NCI-H524 (cell line): ENCODE measurements at regions not wholly inside any gene's neighbourhood (a gene's known extent, or its start where the extent isn't known, plus 50 kb on each side); places are given as distances from the start of the nearest gene placed in this dataset.

Experiments
- DNase-seq, 2 experiments: peaks; one replicate each; lab custom pipeline; 2025; lab: John Stamatoyannopoulos, UW

- no peak for DNase-seq
Observed at GRCh38 chr13:89812856-89813255, 1534.6 kb upstream of the MIR17HG start.

- no peak for DNase-seq
Observed at GRCh38 chr13:89816404-89816803, 1531.1 kb upstream of the MIR17HG start.

- DNase-seq, result no peak
Observed at GRCh38 chr13:89822467-89822866, 1525.0 kb upstream of the MIR17HG start.

GRCh38 chr13:89827552-89827951, 1519.9 kb upstream of the MIR17HG start:
- no peak for DNase-seq

- no peak for DNase-seq
Observed at GRCh38 chr13:89828506-89828905, 1519.0 kb upstream of the MIR17HG start.

- DNase-seq, result no peak
Observed at GRCh38 chr13:89831157-89831556, 1516.3 kb upstream of the MIR17HG start.

GRCh38 chr13:89832827-89833226, 1514.7 kb upstream of the MIR17HG start:
- no peak for DNase-seq

- no peak for DNase-seq
Observed at GRCh38 chr13:89843621-89844020, 1503.9 kb upstream of the MIR17HG start.

GRCh38 chr13:89845874-89846273, 1501.6 kb upstream of the MIR17HG start:
- no peak for DNase-seq

- no peak for DNase-seq
Observed at GRCh38 chr13:89846926-89847585, 1500.4 kb upstream of the MIR17HG start.

- DNase-seq, result no peak
Observed at GRCh38 chr13:89852570-89852969, 1494.9 kb upstream of the MIR17HG start.

- no peak for DNase-seq
Observed at GRCh38 chr13:89856512-89856911, 1491.0 kb upstream of the MIR17HG start.

- no peak for DNase-seq
Observed at GRCh38 chr13:89857502-89857901, 1490.0 kb upstream of the MIR17HG start.

GRCh38 chr13:89862011-89862690, 1485.3 kb upstream of the MIR17HG start:
- DNase-seq, result no peak

GRCh38 chr13:89862691-89863036, 1484.8 kb upstream of the MIR17HG start:
- no peak for DNase-seq

- DNase-seq, result no peak
Observed at GRCh38 chr13:89865164-89866064, 1482.1 kb upstream of the MIR17HG start.

GRCh38 chr13:89869312-89869711, 1478.2 kb upstream of the MIR17HG start:
- DNase-seq, result no peak

- no peak for DNase-seq
Observed at GRCh38 chr13:89878904-89879303, 1468.6 kb upstream of the MIR17HG start.

- DNase-seq, result no peak
Observed at GRCh38 chr13:89880201-89880600, 1467.3 kb upstream of the MIR17HG start.

- no peak for DNase-seq
Observed at GRCh38 chr13:89883893-89884448, 1463.5 kb upstream of the MIR17HG start.

- DNase-seq, result no peak
Observed at GRCh38 chr13:89890806-89891205, 1456.7 kb upstream of the MIR17HG start.

GRCh38 chr13:89891416-89891815, 1456.1 kb upstream of the MIR17HG start:
- no peak for DNase-seq

- DNase-seq, result no peak
Observed at GRCh38 chr13:89897681-89898080, 1449.8 kb upstream of the MIR17HG start.
